ENCODE measurements at regions not wholly inside any gene's neighbourhood (a gene's known extent, or its start where the extent isn't known, plus 50 kb on each side); places are given as distances from the start of the nearest gene placed in this dataset.

DNA sequence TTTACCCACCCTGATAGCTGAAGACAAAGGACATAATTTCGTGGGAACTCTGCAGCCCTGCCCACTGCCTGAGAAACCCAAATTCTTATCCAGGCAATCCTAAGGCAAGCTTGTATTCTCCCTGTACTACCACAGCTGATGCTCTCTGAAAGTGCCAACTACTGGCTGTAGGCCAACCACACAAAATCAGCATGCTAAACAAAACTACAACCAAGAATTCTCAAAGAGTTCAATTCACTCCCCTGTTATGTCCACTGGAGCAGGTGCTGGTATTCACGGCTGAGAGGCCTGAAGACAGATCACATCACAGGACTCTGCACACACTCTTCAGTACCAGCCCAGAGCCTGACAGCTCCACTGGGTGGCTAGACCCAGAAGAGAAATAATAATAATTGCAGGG, 375.9 kb upstream of the NDST4 start:
- TF ChIP-seq, protein P1, sequence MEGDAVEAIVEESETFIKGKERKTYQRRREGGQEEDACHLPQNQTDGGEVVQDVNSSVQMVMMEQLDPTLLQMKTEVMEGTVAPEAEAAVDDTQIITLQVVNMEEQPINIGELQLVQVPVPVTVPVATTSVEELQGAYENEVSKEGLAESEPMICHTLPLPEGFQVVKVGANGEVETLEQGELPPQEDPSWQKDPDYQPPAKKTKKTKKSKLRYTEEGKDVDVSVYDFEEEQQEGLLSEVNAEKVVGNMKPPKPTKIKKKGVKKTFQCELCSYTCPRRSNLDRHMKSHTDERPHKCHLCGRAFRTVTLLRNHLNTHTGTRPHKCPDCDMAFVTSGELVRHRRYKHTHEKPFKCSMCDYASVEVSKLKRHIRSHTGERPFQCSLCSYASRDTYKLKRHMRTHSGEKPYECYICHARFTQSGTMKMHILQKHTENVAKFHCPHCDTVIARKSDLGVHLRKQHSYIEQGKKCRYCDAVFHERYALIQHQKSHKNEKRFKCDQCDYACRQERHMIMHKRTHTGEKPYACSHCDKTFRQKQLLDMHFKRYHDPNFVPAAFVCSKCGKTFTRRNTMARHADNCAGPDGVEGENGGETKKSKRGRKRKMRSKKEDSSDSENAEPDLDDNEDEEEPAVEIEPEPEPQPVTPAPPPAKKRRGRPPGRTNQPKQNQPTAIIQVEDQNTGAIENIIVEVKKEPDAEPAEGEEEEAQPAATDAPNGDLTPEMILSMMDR (IDR thresholded peaks at IDR 0.05), result no peak
- no peak for TF ChIP-seq POLR2A (IDR thresholded peaks at IDR 0.05)
